IPS-15b (cell line): ENCODE measurements at regions not wholly inside any gene's neighbourhood (a gene's known extent, or its start where the extent isn't known, plus 50 kb on each side); places are given as distances from the start of the nearest gene placed in this dataset.
"Not testable (repeated sequence)": the region's sequence is repeated elsewhere in the genome, so short reads cannot be mapped to it uniquely, and the experiment has no call there.

Source experiments
- H3K27me3 ChIP-seq: one replicate; pipeline ENCODE4 v1.6.1; 2013; ENCODE audit warnings: low read length; ENCODE audit not compliant: control insufficient read depth, insufficient read depth
- H3K36me3 ChIP-seq: one replicate; pipeline ENCODE4 v1.6.1; 2013; ENCODE audit warnings: low read length; ENCODE audit not compliant: control insufficient read depth, insufficient read depth
- H3K4me1 ChIP-seq: one replicate; pipeline ENCODE4 v1.6.1; 2013; ENCODE audit warnings: mild to moderate bottlenecking, low read length; ENCODE audit not compliant: control insufficient read depth, insufficient read depth
- H3K4me3 ChIP-seq: one replicate; pipeline ENCODE4 v1.5.1; 2013; ENCODE audit warnings: low read depth, low read length
- H3K9ac ChIP-seq: one replicate; pipeline ENCODE4 v1.6.1; 2013; ENCODE audit warnings: low read depth, mild to moderate bottlenecking, low read length
- H3K9me3 ChIP-seq: one replicate; pipeline ENCODE4 v1.6.1; 2013; ENCODE audit warnings: mild to moderate bottlenecking, low read length; ENCODE audit not compliant: control insufficient read depth, insufficient read depth

GRCh38 chr12:25361511-25361910 lies 110.8 kb upstream of the KRAS start:
- no peaks in the 10 kb centered on the region for H3K9me3 ChIP-seq
- H3K36me3 ChIP-seq: no peaks in the 10 kb centered on the region
- no peaks in the 10 kb centered on the region for H3K27me3 ChIP-seq
- no peak overlapping the region for H3K4me3 ChIP-seq
- no peak overlapping the region for H3K9ac ChIP-seq
- H3K4me1 ChIP-seq: peaks cover 16% of the 10 kb centered on the region

DNA sequence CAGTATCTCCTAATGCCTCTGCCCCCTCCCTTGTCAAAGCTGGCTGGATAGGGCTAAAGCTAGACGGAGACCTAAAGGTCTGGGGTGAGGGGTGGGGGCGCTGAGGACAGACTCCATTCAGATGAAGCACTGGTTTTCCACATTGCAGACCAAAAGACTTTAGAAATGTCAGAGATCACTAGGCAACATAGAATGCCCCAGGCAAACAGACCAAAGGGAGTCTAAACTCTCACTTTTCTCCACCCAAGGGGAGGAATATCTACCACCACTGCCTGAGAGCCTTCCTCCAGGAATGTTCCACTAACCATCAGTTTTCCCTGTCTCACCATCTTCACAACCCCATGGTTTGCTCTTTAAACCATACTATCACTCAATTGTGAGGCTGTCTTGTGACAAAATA lies 106.9 kb upstream of the KRAS start:
- H3K9ac ChIP-seq: no peak overlapping the region
- H3K36me3 ChIP-seq: no peaks in the 10 kb centered on the region
- H3K4me1 ChIP-seq: peaks cover 3% of the 10 kb centered on the region
- no peaks in the 10 kb centered on the region for H3K9me3 ChIP-seq
- no peak overlapping the region for H3K4me3 ChIP-seq
- H3K27me3 ChIP-seq: no peaks in the 10 kb centered on the region

DNA sequence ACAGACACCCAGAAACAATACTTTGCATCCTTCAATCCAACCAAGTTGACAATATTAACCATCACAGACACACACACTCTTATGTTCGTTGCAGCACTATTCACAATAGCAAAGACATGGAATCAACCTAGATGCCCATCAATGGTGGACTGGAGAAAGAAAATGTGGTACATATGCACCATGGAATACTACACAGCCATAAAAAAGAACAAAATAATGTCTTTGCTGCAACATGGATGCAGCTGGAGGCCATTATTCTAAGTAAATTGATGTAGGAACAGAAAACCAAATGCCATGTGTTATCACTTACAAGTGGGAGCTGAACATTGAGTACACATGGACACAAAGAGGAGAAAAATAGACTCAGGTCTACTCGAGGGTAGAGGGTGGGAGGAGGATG lies 102.2 kb upstream of the KRAS start:
- H3K9ac ChIP-seq, H3K9me3 ChIP-seq: not testable (repeated sequence)

GRCh38 chr12:25352083-25352918 lies 101.6 kb upstream of the KRAS start:
- H3K4me3 ChIP-seq: no peak overlapping the region
- no peak overlapping the region for H3K9ac ChIP-seq
- no peaks in the 10 kb centered on the region for H3K27me3 ChIP-seq
- H3K36me3 ChIP-seq: no peaks in the 10 kb centered on the region
- no peaks in the 10 kb centered on the region for H3K9me3 ChIP-seq
- H3K4me1 ChIP-seq: peaks cover 3% of the 10 kb centered on the region

More for the DNA sequence above, 102.2 kb upstream of the KRAS start:
- H3K36me3 ChIP-seq, H3K4me1 ChIP-seq, H3K27me3 ChIP-seq, H3K4me3 ChIP-seq: not testable (repeated sequence)

DNA sequence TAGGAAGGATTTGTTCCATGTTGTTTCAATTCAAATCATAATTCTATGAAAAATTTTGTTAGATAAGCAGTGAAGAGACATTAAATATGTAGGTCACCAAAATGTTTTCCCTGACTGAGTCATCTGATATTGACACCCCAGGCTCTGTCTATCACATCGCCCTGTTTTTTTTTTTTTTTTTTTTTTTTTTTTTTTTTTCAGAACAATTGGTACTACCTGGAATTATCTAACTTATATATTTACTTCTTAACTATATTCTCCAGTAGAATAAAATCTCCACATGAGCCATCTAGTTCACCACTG lies 97.8 kb upstream of the KRAS start:
- no peaks in the 10 kb centered on the region for H3K36me3 ChIP-seq
- no peaks in the 10 kb centered on the region for H3K9me3 ChIP-seq
- H3K4me1 ChIP-seq: no peaks in the 10 kb centered on the region
- H3K4me3 ChIP-seq: no peak overlapping the region
- no peak overlapping the region for H3K9ac ChIP-seq
- no peaks in the 10 kb centered on the region for H3K27me3 ChIP-seq

DNA sequence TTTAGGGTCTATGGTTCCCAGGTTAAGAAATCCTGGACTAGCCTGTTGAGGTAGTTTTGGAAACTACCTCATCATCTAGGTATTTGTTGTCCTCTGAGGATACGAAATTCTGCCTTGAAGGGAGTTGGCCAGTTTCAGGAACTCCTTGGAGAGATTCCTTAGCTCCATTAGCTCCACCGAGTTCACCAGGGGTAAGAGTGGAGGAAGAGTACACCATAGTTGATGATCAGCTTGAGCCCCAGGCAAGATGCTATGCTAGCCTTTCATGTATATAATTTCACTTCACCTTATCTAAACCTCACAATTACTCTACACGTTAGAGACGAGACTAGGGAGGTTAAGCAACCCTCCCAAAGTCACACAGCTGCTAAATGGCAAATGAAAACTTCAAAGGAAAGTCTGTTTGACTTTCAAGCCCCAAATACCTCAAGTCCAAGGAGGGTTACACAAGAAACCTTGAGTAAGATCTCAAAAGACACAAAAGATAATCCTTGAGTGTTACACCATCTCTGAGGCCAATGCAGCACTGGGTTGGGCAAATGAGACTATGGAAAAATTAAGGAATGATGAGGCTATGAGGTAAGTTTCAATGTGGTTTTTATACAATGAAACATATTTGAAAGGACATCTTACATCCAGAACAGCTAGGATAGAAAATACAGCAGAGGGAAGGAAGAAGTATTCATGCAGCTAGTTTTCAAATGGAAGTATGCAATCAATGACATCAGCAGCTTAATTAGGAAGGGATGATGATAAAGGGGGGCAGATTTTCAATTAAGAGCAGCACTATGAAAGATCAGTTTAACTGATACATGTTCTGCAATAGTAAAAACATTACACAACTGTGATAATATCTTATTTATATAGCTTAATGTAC lies 97.2 kb upstream of the KRAS start:
- Histone ChIP-seq H3K27me3 (no peaks in the 10 kb centered on the region), H3K4me1 (no peaks in the 10 kb centered on the region), H3K9ac (no peak overlapping the region), H3K36me3 (no peaks in the 10 kb centered on the region), H3K4me3 (no peak overlapping the region), H3K9me3 (no peaks in the 10 kb centered on the region)

DNA sequence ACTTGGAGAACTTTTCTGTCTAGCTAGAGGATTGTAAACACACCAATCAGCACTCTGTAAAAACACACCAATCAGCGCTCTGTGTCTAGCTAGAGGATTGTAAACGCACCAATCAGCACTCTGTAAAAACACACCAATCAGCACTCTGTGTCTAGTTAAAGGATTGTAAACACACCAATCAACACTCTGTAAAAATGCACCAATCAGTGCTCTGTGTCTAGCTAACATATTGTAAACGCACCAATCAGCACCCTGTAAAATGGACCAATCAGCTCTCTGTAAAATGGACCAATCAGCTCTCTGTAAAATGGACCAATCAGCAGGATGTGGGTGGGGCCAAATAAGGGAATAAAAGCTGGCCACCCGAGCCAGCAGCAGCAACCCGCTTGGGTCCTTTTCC lies 91.1 kb upstream of the KRAS start:
- H3K9me3 ChIP-seq, H3K36me3 ChIP-seq, H3K27me3 ChIP-seq, H3K4me3 ChIP-seq, H3K4me1 ChIP-seq, H3K9ac ChIP-seq: not testable (repeated sequence)

DNA sequence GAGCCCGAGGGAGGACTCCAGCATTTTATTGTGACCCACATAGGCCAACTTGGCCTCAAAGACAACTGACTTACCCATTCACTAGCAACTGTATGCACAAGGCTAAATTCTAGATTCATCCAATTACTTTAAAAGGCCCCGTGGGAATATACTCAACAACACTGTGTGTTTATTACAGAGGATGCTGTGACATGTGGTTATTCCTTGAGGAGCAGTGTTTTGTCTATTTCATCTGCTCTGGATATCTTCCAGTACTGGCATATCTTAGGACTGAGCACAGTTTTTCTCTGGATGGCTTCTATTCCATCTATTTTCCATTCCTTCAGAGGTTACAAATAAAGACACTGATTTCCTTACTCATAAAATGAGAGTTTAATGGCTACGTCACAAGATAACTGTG lies 87.2 kb upstream of the KRAS start:
- H3K4me3 ChIP-seq: no peak overlapping the region
- no peaks in the 10 kb centered on the region for H3K36me3 ChIP-seq
- H3K9me3 ChIP-seq: no peaks in the 10 kb centered on the region
- no peak overlapping the region for H3K9ac ChIP-seq
- H3K4me1 ChIP-seq: no peaks in the 10 kb centered on the region
- H3K27me3 ChIP-seq: no peaks in the 10 kb centered on the region

DNA sequence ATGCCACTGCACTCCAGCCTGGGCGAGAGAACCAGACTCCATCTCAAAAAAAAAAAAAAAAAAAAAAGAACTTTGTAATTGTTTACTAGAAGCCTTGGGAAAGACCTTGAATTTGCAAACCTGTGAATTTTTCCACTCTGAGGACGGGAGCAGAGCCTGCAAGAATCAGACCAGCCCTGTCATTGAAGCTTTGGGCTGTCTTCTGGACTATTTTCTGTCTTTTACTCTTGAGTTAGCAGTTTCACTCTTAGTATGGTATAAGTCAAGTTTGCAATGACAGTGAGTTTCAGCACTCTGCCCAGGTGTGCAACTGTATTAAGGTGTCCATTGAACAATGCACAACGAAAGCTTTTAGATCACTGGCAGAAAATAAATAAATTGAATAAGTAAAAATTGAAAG lies 81.4 kb upstream of the KRAS start:
- no peak overlapping the region for H3K4me3 ChIP-seq
- no peak overlapping the region for H3K9ac ChIP-seq
- no peaks in the 10 kb centered on the region for H3K36me3 ChIP-seq
- no peaks in the 10 kb centered on the region for H3K4me1 ChIP-seq
- H3K9me3 ChIP-seq: no peaks in the 10 kb centered on the region
- no peaks in the 10 kb centered on the region for H3K27me3 ChIP-seq

GRCh38 chr12:25328072-25328712 lies 77.5 kb upstream of the KRAS start:
- no peaks in the 10 kb centered on the region for H3K27me3 ChIP-seq
- peaks cover 3% of the 10 kb centered on the region for H3K4me1 ChIP-seq
- no peaks in the 10 kb centered on the region for H3K9me3 ChIP-seq
- H3K36me3 ChIP-seq: no peaks in the 10 kb centered on the region
- no peak overlapping the region for H3K4me3 ChIP-seq
- no peak overlapping the region for H3K9ac ChIP-seq

DNA sequence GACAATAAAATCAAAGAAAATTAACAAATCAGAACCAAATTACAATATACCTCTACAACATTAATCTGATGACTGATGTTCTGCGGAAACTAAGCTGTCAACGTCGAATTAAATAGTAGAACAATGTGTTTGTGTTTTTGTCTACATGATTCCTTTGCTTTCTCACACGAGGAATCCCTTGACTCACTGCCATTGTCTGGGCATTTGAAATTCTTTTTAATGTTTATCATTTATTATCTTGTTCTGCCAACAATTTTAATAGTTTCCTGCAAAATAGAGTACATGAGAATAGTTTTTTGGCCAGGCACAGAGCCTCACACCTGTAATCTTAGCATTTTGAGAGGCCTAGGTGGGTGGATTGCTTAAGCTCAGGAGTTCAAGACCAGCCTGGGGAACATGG lies 76.6 kb upstream of the KRAS start:
- Histone ChIP-seq H3K36me3 (no peaks in the 10 kb centered on the region), H3K9me3 (no peaks in the 10 kb centered on the region), H3K4me3 (no peak overlapping the region), H3K9ac (no peak overlapping the region), H3K4me1 (peaks cover 3% of the 10 kb centered on the region), H3K27me3 (no peaks in the 10 kb centered on the region)

- Histone ChIP-seq H3K36me3 (no peaks in the 10 kb centered on the region), H3K9me3 (no peaks in the 10 kb centered on the region), H3K4me1 (peaks cover 3% of the 10 kb centered on the region), H3K27me3 (no peaks in the 10 kb centered on the region), H3K9ac (no peak overlapping the region), H3K4me3 (no peak overlapping the region)
These were observed 75.6 kb upstream of the KRAS start for GRCh38 chr12:25326326-25326725.
